ENCODE measurements at regions not wholly inside any gene's neighbourhood (a gene's known extent, or its start where the extent isn't known, plus 50 kb on each side); places are given as distances from the start of the nearest gene placed in this dataset.
"Not testable (repeated sequence)": the region's sequence is repeated elsewhere in the genome, so short reads cannot be mapped to it uniquely, and the experiment has no call there.

DNA sequence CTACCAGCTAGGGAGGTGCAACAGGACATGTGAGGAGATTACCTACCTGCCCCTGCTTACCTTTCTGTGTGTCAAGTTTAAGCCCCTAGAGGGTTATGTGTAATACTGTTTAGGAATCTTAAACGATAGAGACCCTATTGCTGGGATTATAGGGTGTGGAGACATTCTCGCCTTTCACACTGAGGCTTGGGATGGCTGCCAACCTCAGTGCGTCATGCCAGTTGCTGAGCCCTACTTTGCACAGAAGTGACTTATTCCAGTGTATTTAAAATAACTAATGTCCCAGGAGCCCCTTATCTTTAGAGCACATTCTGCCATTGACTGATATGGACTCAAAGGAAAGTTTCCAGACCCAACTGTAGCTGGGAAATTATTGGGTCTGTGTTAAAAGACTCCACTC is 76.6 kb upstream of the XPA start:
- no peak for DNase-seq

DNA sequence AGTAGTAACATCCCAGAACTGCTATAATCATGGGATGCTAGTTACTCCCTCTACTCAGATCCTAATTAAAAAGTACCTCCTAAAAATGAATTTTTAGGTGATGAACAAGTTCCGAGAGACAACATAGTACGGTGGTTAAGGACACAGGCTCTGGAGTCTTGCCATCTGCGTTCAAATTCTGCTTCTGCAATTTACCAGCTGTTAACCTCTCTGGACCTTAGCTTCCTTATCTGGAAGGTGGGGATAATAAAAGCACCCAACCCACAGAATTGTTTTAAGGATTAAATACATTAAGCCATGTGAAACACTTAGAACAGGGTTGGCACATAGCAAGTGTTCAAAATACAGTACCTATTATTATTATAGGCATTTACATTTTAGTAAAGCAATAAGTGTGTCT is 77.5 kb upstream of the XPA start:
- no peak for DNase-seq

DNA sequence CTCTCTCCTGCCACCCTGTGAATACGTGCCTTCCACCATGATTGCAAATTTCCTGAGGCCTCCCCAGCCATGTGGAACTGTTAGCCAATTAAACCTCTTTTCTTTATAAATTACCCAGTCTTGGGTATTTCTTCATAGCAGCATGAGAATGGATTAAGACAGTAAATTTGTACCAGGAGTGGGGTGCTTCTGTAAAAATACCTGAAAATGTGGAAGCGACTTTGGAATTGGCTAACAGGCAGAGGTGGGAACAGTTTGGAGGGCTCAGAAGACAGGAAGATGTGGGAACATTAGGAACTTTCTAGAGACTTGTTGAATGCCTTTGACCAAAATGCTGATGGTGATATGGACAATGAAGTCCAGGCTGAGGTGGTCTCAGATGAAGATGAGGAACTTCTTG is 74.3 kb upstream of the FOXE1 start:
- not testable (repeated sequence) for DNase-seq

DNA sequence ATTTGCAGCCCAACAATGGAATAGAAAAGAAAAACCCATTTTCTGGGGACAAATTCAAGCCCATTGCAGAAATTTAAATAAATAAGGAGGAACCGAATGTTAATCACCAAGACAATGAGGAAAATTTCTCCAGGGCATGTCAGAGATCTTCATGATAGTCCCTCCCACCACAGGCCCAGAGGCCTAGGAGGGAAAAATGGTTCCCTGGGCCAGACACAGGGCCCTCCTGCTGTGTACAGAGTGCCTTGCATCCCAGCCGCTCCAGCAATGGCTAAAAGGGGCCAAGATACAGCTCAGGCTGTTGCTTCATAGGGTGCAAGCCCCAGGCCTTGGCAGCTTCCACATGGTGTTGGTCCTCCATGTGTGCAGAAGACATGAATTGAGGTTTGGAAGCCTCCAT is 73.4 kb upstream of the FOXE1 start:
- DNase-seq = no peak

DNA sequence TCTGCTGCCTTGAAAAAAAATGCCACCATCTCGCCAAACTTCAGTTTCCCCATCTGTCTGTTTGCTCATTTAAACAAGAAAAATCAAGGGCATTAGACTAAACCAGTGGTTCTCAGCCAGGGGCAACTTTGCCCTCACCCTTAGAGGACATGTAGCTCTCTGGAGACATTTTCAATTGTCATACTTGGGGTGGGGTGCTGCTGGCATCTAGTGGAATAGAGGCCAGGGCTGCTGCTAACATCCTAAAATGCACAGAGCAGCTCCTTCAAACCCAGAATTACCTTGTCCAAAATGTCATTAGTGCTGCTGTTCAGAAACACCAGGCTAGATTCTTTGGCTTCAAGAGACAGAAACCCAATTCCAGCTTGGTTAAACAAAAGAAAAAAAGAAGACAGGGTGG is 71.1 kb upstream of the FOXE1 start:
- no peak for DNase-seq

DNA sequence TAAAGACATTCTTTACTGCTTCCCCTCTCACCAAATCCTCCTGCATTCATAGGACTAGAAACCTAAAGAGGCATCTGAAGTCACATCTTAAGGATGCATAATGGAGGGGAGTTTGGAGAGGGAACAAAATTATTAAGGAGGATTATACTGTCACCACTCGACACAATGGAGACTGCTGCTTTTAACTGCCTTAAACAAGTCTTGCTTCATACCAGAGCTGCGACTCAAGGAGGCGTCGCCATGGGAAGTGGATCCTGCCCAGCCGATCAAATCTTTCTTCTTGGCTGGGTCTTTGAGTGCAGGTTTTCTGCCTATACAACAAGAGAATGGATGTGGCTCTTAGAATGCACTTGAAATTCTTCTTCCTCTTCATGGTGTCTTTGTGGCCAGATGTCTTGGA is 66.7 kb upstream of the FOXE1 start:
- DNase-seq = no peak

DNA sequence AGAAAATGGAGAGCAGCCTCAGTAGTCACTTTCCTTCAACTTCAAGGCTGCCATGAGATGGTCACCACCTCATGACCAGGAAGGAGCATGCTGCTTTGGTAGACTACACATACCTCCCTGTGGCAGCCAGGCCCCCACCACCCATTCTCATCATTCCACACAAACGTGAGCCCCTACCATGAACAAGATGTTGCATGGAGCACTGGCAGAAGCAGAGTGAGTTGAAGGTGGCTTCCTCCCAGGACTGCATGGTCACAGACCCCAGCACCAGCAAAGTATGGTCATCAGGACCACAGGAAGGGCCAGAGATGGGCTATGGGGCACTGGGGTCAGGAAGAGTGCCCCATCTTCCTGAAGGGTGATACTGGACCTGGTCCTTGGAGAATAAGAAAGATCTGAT is 65.5 kb upstream of the FOXE1 start:
- DNase-seq = no peak

DNA sequence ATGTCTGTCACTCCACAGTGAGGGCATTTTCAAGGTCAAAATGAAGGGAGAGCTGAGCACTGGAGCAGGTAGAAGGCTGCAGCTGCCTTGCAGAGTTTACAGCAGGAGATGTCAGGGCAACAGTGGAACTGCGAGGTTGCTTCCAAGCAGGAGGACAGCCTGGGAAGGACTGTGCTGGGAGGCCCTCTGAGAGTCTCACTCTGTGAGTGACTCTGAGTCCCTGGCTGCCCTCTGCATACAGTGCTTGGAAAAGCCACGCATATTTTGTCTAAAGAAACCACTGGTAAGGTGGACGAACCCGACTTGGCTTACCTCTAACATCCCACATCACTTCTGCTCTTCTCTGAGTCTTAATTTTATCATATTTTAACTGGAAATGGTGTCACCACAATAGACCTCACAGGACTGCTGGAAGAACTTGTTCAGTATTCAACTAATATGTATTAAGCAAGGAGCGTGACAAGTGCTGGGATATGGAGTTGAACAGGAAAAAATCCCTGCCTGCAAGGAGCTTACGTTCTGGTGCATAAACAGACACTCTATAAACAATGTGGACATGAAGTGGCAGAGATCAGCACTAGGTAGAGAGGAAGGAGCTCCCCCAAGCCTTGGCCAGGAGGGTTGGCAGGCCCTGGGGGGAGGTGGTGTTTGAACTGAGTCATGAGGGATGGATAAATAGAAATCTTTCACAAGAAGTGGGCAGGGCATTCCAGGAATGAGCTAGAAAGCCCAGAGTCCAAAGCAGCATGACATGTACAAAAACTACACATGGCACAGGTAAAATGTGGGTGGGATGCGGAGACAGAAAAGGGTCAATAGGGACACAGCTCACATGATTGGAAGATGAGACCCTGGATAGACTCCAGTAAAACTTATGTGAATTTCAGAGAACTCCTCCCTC is 64.0 kb upstream of the FOXE1 start:
- DNase-seq = no peak

DNA sequence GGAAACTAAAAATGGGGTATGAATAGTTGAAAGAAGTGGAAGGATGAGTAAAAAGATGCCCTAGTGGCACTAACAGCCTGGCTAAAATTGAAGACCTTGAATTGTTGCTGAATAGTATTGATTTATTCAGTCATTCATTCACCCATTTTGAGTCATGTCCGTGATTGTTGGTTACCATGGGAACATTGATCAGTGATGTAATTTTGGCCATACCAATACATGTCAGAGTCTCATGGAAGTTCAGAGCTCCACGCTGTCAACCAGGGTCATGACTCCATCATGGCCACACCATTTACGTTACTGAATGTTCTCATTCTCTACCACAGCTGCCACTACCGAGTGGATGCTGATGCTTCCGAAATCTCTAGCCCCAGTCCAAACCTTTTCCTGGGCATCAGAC is 62.5 kb upstream of the FOXE1 start:
- DNase-seq = no peak

DNA sequence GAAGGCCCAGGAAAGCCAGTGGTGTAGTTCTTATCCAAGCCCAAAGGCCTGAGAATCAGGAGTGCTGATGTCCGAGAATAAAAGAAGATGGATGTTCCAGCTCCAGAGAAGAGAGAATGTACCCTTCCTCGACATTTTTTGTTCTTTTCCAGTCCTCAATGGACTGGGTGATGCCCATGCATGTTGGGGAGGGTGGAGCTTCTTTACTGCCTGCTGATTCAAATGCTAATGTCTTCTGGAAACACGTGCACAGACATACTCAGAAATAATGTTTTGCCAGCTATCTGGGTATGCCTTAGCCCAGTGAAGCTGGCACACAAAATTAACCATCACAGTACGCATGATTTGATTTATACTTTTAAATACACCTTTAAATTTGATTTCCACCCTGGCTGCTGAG is 61.5 kb upstream of the FOXE1 start:
- no peak for DNase-seq

DNA sequence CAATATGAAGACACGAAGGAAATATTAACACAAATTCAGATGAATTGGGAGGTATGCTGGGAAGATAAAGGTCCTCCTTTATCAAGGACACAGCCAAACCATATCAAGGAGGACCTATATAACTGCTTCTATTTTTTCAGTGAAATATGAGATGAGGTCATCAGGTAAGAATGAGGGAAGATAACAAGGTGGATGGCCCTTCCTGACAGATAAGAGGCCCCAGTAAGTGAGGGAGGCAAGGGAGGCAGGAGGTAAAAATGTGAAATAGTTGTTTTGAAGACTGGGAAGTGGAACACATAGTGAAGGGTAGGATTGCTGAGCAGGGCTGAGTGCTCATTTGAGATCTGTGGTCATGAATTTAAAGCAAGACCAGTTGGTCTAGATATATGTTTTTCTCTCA is 60.0 kb upstream of the FOXE1 start:
- no peak for DNase-seq

DNA sequence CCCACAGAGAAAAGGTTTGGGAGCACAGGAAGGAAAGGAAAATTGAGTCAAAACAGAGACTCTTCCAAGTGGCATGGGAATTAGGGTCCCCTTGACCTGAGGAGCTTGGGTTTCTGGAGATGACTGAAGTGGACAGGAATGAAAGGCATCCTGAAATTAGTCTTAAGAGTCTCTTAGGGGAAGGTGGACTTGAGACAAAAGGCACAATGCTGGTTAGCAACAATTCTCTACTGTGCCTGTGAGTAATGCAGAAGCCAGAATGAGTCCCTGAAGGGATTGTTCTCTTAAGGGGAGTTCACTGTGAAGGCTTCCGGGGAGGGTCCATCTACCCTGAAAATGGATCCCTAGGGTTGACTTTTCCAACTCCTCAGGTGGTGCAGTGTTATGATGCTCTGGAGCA is 58.4 kb upstream of the FOXE1 start:
- DNase-seq = no peak

DNA sequence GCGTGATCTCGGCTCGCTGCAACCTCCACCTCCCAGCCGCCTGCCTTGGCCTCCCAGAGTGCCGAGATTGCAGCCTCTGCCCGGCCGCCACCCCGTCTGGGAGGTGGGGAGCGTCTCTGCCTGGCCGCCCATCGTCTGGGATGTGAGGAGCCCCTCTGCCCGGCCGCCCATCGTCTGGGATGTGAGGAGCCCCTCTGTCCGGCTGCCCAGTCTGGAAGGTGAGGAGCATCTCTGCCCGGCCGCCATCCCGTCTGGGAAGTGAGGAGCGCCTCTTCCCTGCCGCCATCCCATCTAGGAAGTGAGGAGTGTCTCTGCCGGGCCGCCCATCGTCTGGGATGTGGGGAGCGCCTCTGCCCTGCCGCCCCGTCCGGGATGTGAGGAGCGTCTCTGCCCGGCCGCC is 56.9 kb upstream of the FOXE1 start:
- DNase-seq = not testable (repeated sequence)

DNA sequence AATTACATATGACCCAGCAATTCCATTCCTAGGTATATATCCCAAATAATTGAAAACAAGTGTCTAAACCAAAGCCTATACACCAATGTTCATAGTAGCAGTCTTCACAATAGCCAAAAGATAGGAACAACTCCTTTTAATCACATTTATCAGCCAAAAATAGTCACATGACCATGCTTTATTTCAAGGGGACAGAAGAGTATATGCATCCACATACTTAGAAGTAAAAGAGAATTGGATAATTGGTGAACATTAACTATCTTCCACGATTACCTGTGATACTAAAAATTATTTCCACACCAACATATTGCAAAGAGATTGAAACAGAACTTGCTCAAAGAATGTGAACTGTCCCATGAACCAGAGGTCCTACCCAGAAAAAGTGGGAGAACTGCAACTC is 51.8 kb upstream of the FOXE1 start:
- DNase-seq = no peak

DNA sequence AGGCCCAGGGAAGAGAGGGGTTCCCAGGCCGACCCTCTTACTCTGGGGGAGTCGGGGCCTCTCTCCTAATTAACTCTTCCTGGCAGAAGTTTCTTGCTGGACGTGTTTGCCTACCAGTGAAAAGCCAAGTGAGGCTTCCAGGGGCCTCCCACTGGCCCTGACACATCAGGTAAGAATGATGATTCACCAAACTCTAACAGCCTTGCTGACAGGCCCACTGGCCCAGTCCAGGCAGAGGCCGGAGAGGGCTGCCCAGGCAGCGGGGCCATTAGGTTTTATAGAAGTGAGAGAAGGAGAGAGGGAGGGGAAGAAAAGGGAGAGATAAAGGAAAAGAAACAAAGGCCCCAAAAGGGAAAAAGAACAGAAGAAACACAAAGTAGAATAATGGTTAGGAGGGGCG is 50.8 kb upstream of the FOXE1 start:
- DNase-seq = no peak

DNA sequence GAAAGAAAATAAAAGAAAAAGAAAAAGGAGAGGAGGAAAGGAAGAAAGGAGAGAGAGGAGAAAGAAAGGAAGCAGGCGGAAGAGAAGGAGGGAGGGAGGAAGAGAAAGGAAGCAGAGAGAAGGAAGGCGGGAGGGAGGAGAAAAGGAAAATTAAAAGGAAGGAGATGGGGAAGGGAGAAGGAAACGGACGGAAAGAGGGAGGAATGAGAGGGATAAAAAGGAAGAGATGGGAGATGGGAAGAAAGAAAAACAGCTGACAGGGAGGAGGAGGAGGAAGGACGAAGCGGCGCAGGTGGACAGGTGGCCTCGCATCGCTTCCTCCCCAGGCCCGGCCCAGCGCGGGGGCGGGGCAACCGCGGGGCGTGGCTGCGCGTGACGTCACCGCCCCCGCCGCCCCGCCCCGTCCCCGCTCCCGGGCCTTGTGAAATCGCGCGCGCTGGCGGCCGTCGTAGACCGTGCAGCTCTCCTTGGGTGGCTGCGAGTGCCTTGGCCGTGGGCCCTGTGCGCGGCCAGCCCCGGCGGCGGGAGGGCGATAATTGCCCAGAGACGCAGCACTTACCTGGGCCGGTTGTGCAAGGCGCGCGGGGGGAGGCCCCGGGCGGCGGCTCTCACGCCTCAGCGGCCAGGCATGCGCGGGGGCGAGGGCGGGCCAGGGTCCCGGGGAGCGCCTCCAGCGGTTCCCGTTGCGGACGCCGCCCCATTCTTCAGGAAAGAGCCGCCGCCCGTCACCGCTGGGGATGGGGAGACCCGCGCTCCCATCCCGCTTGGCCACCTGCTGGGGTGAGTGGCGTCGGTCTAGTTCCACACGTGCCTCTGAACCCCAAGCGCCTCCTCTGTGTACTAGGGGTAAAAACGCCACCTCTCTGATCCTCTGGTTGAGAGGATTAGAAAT is 49.6 kb upstream of the FOXE1 start:
- DNase-seq = peak; percentile 73

Data from CD4-positive, alpha-beta T cell treated with Interferon gamma for 1 hour (primary cell).